GM19467 (cell line): ENCODE measurements at regions not wholly inside any gene's neighbourhood (a gene's known extent, or its start where the extent isn't known, plus 50 kb on each side); places are given as distances from the start of the nearest gene placed in this dataset.

Experiments
- ATAC-seq: cut with Tn5 transposase; IDR thresholded peaks from one replicate; pipeline ENCODE4 v1.9.1; 2021; ENCODE audit warnings: mild to moderate bottlenecking, moderate library complexity; ENCODE audit not compliant: unreplicated experiment

DNA sequence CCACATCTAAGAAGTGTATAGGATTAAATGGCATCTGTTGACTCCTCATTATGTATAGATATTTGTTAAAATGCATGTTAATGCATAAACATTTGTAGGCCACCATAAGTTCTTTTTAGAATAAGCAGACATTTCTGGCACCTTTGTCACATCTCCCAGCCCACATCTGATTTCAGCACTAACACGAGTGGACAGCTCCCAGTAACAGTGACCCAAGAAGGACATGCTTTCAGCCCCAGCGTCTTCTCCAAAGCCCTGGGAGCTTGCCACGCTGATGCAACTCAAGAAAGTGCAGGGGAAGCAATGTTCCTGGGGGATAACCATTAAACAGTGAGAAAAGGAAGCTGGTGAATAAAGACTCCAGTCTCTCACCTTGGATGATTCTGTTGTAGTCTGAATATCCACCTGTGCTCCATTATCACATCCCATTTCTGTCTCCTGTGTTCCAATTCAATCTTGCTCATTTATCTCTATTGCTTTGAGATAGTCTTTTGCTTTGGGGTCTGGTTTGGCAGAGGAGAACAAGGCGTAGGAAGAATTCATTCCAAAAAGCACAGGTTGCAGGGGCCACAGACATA lies 182.6 kb upstream of the THSD7B start:
- ATAC-seq, result no peak

GRCh38 chr2:136572335-136572734 lies 193.0 kb upstream of the THSD7B start:
- no peak for ATAC-seq

GRCh38 chr2:136557203-136557602 lies 208.1 kb upstream of the THSD7B start:
- no peak for ATAC-seq

DNA sequence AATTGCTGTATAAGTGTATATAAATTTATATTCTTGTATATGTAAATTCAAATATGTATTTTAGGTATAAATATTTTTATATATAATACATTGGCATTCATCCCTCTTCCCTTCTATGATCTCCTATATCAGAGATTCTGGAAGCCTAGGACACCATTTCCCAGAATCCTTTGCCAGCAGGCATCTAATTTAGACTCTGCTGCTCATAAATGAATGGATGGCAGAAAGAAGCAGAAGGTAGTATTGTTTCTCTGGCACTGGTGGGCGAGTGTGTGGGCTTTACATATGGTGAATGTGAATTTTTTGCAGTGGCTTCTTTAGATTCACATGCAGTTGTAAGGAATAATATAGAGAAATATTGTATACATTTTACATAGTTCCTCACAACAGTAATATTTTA lies 215.2 kb upstream of the THSD7B start:
- ATAC-seq, result no peak

DNA sequence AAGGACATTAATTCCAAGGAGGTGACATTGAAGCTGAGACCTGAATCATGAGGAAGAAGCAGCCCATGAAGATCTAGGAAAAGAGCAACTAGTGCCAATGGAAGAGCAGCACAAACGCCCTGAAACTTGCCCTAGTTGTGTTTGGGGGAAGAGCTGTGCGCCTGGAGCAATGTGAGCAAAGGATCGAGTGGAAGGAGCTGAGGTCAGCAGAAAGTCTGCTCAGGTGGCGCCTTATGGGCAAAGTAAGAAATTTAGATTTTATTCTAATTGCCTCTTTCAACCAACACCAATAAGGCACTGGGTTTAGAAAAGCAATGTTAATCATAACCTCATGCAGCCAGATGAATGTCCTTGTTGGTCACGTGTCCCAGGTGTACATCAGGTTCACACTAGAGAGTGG lies 226.0 kb upstream of the THSD7B start:
- ATAC-seq, result no peak

- no peak for ATAC-seq
These were observed 226.9 kb upstream of the THSD7B start for GRCh38 chr2:136538489-136538888.

GRCh38 chr2:136534811-136535210 lies 230.5 kb upstream of the THSD7B start:
- ATAC-seq, result no peak

- no peak for ATAC-seq
These were observed 233.2 kb upstream of the THSD7B start for GRCh38 chr2:136532171-136532570.

DNA sequence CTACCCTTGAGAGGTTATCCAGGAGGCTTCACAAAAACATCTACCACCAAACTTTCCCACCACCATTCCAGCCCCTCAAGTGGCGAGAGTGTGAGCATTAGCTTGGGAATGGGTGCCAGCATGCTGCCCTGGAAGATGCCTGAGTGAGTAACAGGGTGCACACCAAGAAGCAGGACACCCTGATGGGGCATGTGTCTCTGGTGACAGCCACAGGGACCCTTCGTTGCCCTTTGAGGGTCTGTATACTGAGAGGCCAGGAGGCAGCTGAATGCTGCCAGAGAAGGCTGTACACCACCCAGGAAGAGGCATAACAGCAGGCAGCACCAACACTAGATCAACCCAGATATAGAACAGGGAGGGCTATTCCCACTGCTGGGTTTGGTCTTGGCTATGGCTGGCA lies 233.6 kb upstream of the THSD7B start:
- no peak for ATAC-seq

DNA sequence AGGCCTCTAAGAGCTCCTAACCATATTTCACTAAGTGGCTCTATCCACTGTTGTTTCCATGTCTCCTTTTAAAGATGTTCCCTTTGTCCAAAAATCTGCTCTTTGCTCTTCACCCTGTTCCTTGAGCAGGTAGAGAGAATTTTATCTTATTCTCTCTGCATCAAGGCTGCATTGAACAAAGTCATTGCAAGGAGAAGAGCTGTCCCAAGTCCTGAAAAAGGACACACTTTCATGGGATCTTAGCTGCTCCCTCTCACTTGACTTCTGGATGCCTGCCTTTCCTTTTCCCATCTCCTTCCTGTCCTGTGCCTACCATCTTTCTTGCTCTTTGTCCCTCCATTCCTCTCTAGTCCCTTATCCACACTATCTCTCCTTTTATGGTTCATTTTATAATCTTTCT lies 235.2 kb upstream of the THSD7B start:
- no peak for ATAC-seq

DNA sequence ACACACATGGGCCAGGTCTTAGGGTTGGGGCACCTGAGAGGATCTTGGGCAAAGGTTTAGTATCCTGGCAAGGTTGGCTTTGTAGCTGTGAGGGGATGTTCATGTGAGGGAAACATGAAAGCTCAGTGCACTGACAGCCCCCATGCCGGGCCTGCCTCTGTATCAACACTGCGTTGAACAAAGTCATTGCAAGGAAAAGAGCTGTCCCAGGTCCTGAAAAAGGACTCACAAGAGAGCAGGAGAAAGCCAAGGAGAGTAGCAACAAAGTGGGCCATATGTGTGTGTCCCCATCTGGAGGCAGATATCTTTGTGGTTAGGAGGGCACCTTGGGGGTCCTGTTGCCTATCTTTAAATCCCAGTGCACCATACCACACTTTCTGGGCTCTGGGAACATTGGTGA lies 237.8 kb upstream of the THSD7B start:
- no peak for ATAC-seq

DNA sequence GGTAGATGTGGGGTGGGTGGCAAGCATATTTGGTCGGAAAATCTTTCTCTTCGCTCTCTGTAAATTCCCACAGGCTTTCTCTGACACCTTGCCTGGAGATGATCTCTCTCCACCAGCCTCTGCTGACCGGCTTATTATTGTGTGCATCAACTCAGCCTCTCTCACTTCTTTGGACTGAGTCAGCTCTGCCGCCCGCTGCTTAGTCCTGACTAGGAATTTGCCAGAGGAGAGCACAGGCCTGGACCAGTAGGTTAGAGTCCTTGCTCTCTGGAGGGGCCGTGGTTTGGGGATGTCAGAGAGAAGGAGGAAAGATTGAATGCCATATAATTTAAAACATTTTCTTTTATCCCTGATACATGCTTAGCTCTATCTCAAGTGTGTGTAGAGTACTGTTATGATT lies 242.6 kb upstream of the THSD7B start:
- no peak for ATAC-seq

DNA sequence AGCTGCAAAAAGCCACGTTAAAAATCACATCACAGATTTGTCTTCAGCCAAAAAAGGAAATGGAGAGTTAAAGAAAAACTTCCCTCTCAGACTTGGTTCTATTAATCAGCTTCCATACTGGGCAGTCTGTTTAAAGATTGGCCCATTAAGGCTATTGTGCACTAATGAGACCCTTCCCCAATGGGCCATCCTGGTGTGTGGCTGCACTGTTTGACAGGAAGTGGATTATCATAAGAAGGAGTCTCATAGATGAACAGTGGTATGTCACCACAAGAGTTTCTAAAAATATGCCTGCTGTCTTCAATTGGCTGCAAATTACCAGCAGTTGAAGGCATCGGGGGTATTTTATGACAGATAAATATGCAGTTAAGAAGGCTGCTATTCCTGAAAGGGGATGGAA lies 247.6 kb upstream of the THSD7B start:
- no peak for ATAC-seq

DNA sequence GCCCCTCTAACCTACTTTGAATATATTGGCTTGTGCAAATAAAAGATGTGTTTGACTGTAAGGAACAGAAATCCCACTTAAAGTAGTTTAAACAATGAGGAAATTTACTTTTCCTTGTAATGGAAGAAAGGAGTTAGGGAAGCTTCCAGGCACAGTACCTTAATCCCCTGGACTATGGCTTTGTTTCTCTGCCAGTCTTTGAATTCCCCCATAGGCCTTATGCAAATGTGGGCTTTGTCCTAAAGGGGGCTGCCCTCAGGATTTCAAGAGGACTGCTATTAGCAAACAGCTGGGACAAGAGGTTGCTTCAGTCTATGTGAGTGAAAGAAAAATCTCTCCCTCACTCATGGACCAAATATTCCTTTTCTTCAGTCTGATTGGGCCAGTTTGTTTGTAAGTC lies 255.1 kb upstream of the THSD7B start:
- no peak for ATAC-seq

- no peak for ATAC-seq
These were observed 259.9 kb upstream of the THSD7B start for GRCh38 chr2:136505462-136505861.

- ATAC-seq, result no peak
These were observed 262.7 kb upstream of the THSD7B start for GRCh38 chr2:136502660-136503059.

- no peak for ATAC-seq
These were observed 267.6 kb upstream of the THSD7B start for GRCh38 chr2:136497709-136498108.

DNA sequence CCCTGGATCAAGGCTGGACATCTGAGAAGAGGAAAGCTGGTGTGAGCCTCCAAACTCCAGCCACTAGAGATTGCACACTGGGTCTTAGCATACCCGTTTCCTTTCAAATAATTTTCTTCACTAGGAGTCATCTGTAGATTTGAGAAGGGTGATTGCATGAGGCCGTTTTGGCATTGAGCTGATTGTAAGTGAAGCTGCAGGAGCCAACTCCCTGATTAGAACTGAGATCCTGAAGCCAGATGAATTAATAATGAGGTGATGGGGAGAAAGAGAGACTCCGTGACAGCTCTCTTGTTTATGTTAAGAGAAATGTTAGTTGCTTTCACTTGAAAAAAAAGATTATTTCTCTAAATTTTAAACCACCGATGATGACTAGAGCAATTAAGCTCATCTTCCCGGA lies 268.4 kb upstream of the THSD7B start:
- ATAC-seq, result no peak

- ATAC-seq, result no peak
These were observed 269.7 kb upstream of the THSD7B start for GRCh38 chr2:136495636-136496035.

DNA sequence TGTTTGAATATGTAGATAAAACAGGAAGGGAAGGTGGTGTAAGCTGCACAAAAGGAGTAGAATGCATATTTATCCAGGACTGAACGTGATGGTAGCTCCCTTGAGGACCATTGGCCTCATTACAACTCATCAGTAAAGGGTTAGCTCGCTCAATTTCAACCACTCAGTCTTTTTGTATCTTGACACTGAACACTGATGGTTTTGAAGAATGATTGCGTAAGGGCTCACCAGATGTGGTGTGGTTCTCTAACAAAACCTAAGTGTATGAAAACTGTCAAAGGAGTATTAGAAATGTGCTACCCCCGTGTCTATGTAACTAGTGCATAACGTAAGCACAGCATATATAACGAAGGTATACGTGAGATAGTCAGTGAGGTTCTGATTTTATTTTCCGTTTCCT lies 272.4 kb upstream of the THSD7B start:
- ATAC-seq, result no peak

GRCh38 chr2:136490100-136490499 lies 275.2 kb upstream of the THSD7B start:
- no peak for ATAC-seq

DNA sequence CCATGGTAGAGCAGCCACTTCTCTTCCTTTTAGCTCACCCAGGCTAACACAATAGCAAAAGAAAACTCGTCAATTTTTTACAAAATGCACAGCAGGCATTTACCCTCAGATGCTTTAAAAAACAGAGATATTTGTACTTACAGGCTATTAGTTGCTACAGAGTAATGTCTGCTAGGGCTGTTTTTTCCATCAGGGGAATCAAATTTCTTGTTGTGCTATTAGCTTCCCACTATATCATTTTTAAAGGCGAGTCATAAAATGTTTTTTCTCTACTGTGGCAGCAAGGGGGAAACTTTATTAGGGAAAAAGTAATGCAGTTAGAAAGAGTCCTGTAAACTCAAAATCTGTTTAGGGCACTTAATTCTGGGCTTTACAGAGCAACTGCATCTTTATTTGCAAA lies 277.9 kb upstream of the THSD7B start:
- ATAC-seq, result no peak

DNA sequence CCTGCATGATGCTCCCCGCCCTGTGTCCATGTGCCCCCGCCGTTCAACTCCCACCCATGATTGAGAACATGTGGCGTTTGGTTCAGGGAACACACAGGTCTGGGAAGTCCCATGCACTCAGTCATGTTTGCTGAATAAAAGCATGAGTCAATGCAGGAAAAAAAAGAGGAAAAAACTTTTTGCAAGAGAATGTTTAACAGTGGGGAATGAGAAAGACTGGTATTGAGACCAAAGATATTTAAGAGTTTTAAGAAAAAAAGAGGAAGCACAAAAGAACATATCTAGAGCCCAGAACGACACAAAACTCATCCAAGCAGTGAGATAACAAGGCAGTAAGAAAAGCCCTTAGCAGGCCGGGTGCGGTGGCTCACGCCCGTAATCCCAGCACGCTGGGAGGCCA lies 279.2 kb upstream of the THSD7B start:
- ATAC-seq, result no peak

DNA sequence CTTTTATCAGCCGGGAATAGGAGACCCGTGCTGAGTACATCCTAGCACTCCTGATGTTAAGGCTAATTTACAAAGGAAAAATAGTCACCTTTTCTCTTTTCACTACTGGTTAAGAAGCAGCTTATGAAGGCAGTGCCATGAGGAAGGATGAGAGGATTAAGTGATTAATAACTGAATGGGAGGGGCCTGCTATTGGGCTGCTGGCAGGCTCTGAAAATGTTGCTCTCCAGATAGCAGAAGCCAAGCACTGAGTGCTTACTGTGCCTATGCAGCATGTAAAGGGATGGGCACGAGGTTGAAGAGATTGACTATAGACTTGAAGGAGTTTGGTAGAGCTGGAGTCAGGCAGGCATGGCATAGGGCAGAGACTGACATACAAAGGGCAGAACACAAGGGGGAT lies 282.4 kb upstream of the THSD7B start:
- ATAC-seq, result no peak
